HG03520 (cell line): ENCODE measurements at regions not wholly inside any gene's neighbourhood (a gene's known extent, or its start where the extent isn't known, plus 50 kb on each side); places are given as distances from the start of the nearest gene placed in this dataset.
A peak's percentile ranks its signal among the peaks of the same experiment; 100 is the strongest.

Source experiments
- ATAC-seq: cut with Tn5 transposase; IDR thresholded peaks from one replicate; pipeline ENCODE4 v1.9.1; 2021; ENCODE audit warnings: mild to moderate bottlenecking, moderate library complexity; ENCODE audit not compliant: unreplicated experiment

DNA sequence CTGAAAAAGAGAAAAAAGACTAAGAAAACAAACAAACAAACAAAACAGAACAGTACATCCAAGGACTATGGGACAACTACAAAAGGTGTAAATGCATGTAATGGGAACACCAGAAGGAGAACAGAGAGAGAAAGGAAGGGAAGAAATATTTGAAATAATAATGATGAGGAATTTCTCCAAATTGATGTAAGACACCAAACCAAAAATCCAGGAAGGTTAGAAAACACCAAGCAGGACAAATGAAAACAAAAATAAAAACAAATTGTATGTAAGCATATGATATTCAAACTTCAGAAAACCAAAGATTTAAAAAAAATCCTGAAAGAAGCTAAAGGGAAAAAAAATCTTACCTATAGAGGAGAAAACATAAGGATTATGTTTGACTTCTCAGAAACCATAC lies 125.9 kb upstream of the ACTBL2 start:
- ATAC-seq, result no peak

DNA sequence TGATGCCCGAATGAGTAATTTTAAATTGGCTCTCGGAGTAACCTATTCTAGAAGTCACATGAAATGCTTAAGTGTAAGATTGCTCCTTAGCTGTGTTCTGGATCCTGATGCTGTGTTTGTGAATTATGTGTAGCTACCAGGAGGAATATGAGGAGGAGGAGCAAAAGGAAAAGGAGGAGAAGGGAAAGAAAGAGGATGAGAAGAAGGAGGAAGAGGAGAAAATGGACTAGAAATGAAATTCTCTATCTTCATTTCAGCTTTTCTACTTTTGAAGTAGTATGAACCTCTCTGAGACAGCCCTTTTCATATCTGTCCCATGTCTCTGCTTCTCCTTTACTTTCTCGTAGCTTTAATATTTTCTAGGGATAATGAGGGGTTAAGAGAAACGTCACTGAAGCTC lies 119.4 kb upstream of the ACTBL2 start:
- no peak for ATAC-seq

DNA sequence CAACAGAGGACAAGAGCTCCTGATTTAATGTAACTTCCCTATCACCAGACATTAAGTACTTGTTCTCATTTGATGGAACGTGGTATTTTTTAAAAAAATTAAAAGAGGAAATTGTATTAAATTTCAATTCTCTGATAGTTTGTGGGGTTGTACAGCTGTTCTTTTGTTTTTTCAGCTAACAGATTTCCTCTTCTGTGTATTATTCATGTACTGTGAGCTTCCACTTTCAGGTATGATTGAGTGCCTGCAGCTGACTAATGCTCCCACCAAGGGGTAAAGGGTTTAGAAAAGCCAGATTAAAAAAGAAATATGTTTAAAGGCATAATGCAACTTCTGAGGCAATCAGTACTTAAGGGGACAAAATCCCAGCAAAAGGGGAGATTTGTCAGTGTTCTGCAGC lies 117.7 kb upstream of the ACTBL2 start:
- ATAC-seq, result no peak

DNA sequence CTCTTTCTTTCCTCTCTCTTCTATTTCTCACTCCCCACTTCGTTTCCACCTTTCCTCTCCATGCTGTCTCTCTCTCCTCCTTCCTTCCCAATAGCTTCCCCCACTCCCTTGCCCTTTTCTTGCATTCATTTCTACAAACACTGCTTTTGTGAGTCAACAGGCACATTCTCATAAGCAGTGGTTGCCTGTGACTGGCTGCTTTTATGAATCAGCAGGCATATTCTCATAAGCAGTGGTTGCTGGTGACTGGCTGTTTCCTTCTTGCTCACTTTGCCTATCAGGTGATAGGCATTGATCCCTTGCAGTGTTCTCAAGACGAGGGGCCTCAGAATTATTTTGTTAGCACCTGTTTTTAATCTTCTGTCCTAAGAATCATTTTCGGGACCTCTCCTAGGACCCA lies 116.1 kb upstream of the ACTBL2 start:
- ATAC-seq, result no peak

DNA sequence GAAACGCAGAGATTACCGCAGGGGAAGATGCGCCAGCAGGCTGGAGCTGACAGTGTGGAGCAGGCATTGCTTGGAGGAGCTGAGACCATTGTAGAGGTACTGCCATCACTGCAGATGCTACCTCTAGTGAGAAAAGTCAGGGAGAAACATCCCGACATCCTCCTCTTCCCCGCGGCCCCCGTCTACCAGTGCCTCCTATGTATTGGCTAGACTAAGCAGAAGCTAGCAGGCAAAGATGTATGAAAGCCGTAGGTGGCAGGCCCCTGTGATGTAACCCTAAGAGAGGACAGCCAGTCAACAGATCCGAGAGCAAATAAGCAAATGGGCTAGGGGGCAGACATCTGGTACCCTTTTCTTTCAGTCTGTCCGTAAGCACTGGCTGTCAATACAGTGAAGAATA lies 115.5 kb upstream of the ACTBL2 start:
- no peak for ATAC-seq

DNA sequence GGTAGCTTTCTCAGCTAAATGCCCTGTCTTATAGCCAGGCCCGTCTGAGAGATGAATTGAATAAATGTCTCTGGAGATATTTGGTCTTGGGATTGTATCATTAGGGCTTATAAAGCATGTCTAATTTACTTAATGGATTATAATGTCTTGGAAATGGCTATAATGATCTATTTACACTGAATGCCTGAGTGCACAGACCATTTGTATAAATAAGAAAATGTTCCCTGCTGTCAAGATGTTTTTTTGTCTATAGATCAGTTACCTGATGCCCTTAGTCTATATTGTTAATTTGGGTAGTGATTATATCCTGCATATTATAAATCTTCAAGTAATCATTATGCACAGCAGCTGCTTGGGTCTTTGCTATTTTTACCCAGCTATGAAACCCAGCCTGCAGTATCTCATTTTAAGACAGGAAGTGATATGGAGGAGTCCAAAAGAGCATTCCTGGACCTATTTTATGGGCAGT lies 112.9 kb upstream of the ACTBL2 start:
- ATAC-seq, result no peak

DNA sequence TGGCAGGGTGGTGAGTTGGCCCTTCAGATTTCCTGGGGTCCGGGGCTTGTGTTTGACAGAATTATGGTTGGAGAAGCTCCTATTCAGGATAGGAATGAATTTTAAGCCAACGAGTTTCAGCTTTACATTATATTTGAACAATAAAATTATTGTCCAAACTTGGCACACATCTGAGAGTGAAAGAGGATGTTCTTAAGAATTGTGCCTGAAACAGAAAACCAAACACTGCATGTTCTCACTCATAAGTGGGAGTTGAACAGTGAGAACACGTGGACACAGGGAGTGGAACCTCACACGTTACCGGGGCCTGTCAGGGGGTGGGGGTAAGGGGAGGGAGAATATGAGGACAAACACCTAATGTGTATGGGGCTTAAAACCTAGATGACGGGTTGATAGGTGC lies 111.8 kb upstream of the ACTBL2 start:
- no peak for ATAC-seq

DNA sequence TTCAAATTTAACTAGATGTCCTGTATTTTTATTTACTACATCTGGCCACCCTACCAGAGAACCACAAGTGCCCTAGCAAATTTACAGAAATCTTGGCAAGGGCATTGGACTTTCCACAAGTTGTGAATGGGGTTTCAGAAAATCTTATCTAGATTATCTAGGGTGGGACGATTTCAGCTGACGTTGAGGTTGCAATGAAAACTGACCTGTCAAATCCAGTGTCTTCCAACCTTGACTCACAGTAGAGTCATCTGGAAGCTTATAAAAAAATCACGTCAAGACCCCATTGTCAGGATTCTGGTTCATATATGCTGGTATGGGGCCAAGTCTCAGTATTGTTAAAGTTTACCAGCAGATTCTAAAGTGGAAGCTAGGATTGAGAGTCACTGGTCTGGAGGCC lies 109.6 kb upstream of the ACTBL2 start:
- no peak for ATAC-seq

DNA sequence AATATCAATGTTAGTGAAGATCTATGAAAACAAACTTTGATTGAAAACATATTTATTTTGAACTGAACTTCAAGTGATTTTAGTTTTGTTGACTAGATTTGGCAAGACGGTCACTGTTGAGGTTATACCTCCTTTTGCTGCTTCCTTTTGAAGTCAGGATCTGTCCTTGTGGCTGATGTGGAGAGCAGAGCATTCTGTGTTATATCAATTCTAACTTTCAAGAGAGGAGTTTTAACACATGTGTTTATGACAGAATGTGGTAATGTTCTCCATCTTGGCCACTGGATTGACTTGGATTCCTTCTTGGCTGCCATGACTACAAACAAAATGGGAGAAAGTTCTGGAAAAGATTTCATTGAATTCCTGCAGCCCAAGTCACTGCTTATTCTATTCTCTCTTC lies 104.0 kb upstream of the ACTBL2 start:
- no peak for ATAC-seq

DNA sequence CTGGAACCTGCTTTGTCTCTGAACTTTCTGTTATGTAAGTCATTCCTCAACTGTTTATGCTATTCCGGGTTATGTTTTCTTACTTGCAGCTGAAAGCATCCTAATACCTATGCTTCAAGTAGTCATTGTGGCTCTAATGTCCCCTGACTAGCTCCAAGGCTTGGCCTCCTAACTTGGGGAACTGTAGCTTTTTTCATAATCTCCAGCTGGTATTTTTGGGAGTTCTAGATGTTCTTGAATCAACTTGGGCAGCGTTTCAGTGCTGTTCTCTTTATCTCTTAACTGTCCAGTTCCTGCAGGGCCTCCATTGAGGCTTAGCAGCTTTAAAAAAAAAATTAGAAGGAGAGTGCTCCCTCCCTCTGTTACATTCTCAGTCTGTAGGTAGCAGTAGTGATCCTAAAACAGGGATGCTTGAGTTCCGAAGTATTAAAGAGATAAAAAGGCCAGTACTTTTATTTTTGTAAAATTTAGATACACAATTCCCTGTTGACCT lies 100.0 kb upstream of the ACTBL2 start:
- no peak for ATAC-seq

DNA sequence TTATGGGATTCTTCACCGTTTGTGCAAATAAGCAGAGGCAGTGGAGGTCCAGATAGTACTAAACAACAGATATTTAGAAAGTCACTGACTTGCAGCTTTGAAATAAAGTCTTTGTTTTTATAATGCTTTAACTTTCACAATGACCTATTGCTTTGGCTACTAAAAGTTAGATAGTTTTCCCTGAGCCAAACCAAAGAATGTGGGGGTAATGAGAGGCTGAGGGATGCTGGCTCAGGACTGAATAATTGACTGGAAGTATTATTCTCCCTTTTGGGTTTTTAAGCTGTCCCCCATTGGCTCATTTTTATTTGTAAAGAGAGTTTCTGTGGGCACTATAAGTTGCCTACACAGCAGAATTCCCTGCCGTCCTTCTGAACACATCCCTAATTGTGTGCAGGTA lies 99.2 kb upstream of the ACTBL2 start:
- ATAC-seq, result no peak

DNA sequence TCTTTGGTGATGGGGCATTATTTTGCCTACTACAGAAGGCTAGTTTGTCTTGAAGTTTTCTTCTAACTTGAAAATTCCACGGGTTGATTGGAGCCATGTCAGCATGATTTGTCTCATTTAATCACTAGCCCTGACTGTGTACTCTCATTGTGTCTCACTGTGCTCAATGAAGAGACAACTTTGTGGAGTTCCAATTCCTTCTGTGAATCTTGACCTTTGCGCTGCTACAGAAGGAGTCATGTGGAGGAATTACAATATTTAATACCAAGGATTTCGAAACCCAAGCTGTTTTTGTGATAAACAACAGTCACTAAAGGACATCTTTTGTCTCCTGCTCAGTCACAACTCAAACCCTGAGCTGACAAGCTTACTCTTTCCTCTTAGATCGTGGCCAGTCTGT lies 98.6 kb upstream of the ACTBL2 start:
- no peak for ATAC-seq

DNA sequence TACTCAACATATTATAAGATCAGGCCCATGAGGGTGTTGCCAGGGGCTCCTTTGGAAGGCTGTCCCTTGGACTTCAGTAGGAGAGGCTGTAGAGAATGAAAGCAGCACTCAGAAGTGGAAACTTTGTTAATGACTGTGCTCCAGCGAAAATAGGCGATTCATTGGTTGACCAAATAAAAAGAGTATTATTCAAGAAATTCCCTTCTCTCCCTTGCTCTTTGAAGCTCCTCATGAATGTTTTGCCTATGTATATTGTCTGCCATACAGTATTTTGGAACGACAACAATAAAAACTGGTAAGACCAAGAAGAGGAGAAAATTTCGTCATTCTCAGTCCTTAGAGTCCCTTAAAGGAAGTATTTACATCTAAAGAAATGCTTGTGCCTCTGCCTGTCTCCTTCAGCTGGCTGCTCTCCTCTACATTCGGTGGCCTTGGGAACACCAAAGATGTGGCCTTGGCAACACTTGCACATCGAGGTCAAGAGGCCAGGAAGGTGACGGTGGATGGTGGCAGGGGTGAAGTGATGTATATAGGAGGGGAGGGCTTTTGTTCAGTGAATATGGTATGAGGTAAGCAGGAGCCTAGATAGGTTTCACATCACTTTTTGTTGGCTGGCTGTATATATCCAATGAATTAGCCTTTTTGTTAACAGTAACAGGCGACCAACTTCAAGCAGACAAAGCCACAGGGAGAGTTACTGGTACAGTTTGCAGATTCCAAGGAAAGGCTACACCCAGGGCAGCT lies 95.0 kb upstream of the ACTBL2 start:
- ATAC-seq, result peak; percentile 61

DNA sequence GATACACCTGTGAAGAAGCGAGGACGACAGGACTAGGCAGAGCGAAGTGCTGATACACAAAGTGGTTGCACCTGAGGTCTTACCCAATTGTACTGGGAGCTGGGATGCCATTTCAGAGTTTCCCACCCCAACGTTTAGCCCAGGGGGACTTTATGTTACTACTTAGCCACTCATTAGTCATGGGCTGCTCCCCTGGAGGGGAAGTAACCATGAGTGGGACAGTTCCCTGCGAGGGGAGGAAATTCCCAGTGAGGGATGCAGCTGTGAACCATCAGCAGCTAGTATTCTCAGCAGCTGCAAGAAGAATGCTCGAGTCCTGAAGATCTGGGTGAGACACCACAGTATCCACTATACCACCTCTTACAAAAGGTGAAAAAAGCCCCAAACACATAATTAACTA lies 93.7 kb upstream of the ACTBL2 start:
- no peak for ATAC-seq

DNA sequence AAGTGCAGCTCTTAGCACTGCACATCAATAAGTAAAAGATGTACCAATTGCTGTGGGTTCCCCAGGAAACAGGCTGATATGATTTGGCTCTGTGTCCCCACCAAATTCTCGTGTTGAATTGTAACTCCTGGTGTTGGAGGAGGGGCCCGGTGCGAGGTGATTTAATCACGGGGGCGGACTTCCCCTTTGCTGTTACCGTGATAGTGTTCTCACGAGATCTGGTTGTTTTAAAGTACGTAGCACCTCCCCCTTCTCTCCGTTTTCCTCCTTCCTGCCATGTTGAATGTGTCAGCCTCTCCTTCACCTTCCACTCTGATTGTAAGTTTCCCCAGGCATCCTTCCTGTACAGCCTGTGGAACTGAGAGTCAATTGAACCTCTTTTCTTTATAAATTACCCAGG lies 93.2 kb upstream of the ACTBL2 start:
- ATAC-seq, result no peak

DNA sequence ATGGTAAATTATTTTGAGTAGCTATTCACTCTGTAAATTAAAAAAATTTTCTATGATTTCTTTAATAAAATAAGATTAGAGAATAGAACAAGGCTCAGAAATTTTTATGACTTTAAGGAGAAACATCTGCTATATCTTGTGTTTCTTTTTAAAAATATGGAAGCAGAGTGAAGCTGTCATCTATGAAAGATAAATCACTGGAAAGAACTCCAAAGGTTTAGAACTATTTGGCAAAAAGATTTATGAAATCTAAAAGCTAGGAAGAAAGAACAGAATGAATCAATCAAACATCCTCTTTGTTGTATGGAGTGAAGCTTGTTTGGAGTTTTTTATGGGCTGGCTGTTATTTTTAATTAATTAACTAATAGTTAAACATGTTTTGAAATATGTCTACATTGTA lies 89.8 kb upstream of the ACTBL2 start:
- ATAC-seq, result no peak

DNA sequence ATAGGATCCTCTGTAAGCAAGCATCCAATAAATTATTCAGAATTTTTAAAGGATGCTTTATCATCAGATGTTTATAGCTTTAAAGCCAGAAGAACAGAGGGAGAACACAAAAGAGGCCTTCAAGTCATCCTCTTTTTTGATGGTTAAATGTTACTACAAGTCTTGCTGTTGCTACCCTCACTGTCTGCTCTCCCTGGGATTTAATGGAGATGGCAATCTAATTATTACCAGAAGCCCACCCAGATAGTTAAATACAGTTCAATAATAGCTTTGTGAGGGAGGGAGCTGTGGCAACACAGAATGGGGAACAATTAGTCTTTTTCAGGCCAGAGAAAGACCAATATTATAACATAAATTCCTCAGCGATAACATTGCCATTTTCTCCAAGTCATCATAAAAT lies 87.0 kb upstream of the ACTBL2 start:
- no peak for ATAC-seq

DNA sequence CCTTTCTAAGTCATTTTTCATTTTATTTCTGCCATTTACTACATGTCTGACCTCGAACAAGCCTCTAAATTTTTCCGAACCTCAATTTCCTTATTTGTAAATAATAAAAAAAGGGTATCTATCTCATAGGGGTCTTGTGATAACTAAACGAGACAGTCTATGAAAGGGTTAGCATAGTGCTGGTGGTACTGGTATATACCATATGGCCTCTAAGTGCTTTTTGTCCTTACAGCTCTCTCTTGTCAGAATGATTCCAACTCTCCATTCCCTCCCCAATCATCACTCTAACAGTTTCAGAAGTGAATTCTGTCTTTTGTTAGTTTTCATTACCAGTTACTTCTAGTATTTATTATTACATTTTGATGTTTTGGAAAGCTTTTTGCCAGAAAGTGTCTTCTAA lies 85.5 kb upstream of the ACTBL2 start:
- no peak for ATAC-seq

DNA sequence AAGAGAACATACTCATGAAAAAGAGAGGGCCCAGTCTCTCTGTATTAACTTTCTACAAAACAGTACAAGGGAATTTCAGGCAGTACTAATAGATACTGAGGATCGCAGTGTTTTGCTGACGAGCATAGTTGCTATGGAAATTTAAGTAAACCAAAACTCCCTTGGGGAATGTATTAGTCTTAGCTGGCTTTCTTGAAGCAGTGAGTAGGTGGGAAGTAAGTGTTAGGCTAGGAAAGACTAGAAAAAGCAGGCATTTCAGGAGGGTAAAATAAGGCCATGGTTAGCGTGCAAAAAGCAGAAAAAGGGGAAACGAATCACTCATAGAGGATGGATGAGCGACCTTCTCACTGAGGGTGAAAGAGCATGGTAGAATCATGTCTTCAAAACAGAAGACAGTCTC lies 84.3 kb upstream of the ACTBL2 start:
- no peak for ATAC-seq

DNA sequence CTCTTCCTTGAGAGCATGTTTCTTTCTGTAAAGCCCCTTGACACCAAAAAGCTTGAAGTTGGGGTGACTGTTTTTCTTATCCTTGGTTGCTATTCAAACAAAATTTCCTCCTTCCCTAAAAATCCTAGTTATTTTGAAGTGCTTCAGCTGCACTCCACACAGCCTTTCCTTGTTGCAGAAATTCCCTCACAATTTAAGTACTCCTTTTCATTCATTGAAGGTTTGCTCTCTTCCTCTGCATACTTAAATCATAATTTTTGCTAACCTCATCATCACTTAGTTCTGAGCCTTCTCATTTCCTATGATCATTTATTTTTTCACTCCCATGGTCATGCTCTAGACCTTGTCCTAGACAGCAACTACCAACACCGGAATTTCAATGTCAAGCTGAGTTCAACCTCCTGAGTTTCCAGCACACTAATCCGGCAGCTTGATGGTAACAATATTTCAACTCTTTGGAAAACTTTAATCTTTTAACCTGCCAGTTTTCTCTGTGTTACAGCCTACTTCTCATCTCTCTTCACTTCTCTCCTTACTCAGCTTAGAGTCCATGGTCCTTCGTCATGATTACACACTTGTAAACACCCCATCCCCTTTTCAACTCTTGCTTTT lies 78.7 kb upstream of the ACTBL2 start:
- no peak for ATAC-seq

DNA sequence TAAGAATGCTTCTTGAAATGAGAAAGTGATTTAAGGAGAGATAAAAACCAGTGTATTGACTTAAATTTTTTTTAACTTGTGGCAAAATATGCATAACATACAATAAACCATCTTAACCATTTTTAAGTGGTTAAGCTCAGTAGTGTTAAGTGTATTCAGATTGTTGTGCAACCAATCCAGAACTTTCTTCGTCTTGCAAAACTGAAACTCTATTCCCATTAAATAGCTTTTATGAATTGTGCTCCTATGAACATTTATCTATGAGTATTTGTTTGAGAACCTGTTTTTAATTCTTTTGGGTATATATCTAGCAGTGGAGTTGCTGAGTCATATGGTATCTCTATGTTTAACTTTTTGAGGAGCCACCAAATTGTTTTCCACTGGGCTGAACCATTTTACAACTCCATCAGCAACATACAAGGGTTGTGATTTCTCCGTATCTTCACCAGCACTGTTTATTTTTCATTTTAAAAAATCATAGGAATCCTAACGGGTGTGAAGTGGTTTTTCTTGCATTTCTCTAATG lies 76.6 kb upstream of the ACTBL2 start:
- ATAC-seq, result no peak

DNA sequence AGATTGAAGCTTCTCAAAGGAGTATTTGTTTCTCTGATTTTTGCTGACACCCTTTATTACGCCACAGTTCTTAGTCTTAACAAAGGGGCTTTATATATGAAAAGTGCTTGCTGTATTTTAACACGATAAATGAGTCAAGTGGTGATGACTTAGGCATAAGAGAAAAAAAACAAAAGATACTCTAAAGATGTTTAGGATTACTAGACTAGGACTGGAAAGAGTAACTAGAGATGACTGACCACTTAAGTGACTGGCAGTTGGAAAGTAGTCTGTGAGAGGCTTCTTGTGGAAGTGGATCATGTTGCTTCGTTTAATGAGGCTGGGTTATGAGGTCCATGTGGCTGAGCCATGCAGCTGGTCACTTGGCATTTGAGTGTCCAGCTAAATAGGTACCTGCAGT lies 69.4 kb upstream of the ACTBL2 start:
- ATAC-seq, result no peak
